Ovary (tissue), 7 donors: ENCODE measurements at regions not wholly inside any gene's neighbourhood (a gene's known extent, or its start where the extent isn't known, plus 50 kb on each side); places are given as distances from the start of the nearest gene placed in this dataset.

ENCODE experiments used
- DNase-seq, 5 donors: peaks; one replicate each; pipeline ENCODE4 v3.0.0-alpha.2; 2019 to 2020
- H3K27ac ChIP-seq, 2 donors: fragments of 200-600 bp; one replicate each; pipeline versions ENCODE4 v1.5.1 to v1.8.0; 2019 to 2022
- H3K27me3 ChIP-seq: fragments of 200-600 bp; one replicate; pipeline ENCODE4 v1.8.0; 2022
- H3K36me3 ChIP-seq: fragments of 200-600 bp; sonication (generic); one replicate; pipeline ENCODE4 v1.5.1; 2019
- H3K4me1 ChIP-seq: one replicate; pipeline ENCODE4 v1.8.1; 2013; ENCODE audit warnings: mild to moderate bottlenecking, moderate library complexity; ENCODE audit not compliant: insufficient read depth
- H3K4me3 ChIP-seq: fragments of 200-600 bp; sonication (generic); one replicate; pipeline ENCODE4 v1.5.1; 2017
- H3K9me3 ChIP-seq, 2 donors: fragments of 200-600 bp in 1 of 2; sonication (generic) in 1 of 2; one replicate each; pipeline versions ENCODE4 v1.5.1 to v1.8.1; 2013 to 2019; ENCODE audit warnings: mild to moderate bottlenecking in 1 of 2, moderate library complexity in 1 of 2
- CTCF ChIP-seq, 3 donors: fragments of 450-650 bp in 2 of 3; fragments of 200-600 bp in 1 of 3; IDR thresholded peaks; one replicate each; pipeline versions ENCODE4 v1.5.1 to v1.8.0; 2016 to 2022; ENCODE audit warnings: antibody characterized with exemption in 3 of 3, mild to moderate bottlenecking in 1 of 3
- EP300 ChIP-seq: sonication (generic); formaldehyde crosslinking; IDR thresholded peaks from one replicate; pipeline ENCODE4 v1.6.1; 2017; ENCODE audit warnings: antibody characterized with exemption
- POLR2A ChIP-seq: fragments of 450-650 bp; IDR thresholded peaks from one replicate; pipeline ENCODE4 v1.6.1; 2017; ENCODE audit warnings: antibody characterized with exemption, mild to moderate bottlenecking, moderate library complexity
- WGBS, 3 donors: extraction: QIAGEN DNeasy Blood & Tissue Kit in 1 of 3; methylation state at CpG; one replicate each; pipeline versions ENCODE4 v1.1.5 to v1.1.7; 2013 to 2017; 5-methylcytosine and 5-hydroxymethylcytosine counted together
- intact Hi-C, 4 donors: fragments of 100-400 bp; cut with DNase I; formaldehyde crosslinking; loops; one replicate each; pipeline versions ENCODE4 v1.11.0 to v1.15.1; 2022 to 2023
- donor health status: DM: no; HTN: no; CAD: no; lungs with moderate emphysema.
- donor health status: DM: no; HTN: no; CAD: no.
- donor health status: Bipolar disorder and iron deficiency.
- donor health status: DM: no; HTN: no; CAD: no.
- donor health status: DM: yes; HTN: yes; CAD: no.

- DNase-seq: no peak
- Histone ChIP-seq H3K36me3 (no peaks in the 10 kb centered on the region), H3K27ac (no peak overlapping the region), H3K4me3 (no peak overlapping the region), H3K4me1 (no peaks in the 10 kb centered on the region), H3K27me3 (no peaks in the 10 kb centered on the region), H3K9me3 (no peaks in the 10 kb centered on the region)
- TF ChIP-seq EP300 (no peak), POLR2A (no peak), CTCF (IDR thresholded peaks at IDR 0.05) (no peak)
- intact Hi-C loops: no loop called here
- 62 to 69% (median 62%) methylated on average over 3 of the region's 3 CpGs for WGBS, 3 donors
These were observed 376.4 kb downstream of the BRINP2 start for GRCh38 chr1:177547200-177547599.

DNA sequence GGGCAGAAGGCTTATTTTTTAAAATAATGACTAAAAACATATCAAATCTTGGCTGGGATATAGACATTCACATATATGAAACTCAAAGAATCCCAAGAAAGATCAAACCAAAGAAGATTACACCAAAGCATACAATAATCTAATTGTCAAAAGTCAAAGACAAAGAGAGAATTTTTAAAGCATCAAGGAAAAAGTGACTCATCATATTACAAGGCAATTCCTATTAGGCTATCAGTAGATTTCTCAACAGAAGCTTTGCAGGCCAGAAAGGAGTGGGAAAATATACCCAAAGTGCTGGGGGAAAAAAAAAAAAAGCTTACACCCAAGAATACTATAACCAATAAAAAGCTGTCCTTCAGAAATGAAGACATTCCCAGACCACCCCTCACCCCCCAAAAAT is 375.6 kb downstream of the BRINP2 start:
- TF ChIP-seq EP300: no peak
- TF ChIP-seq CTCF (IDR thresholded peaks at IDR 0.05): no peak
- TF ChIP-seq POLR2A: no peak
- DNase-seq: no peak
- no peak overlapping the region for H3K27ac ChIP-seq
- no peaks in the 10 kb centered on the region for H3K4me1 ChIP-seq
- no peaks in the 10 kb centered on the region for H3K9me3 ChIP-seq
- intact Hi-C loops: no loop called here
- no peaks in the 10 kb centered on the region for H3K27me3 ChIP-seq
- H3K36me3 ChIP-seq: no peaks in the 10 kb centered on the region
- H3K4me3 ChIP-seq: no peak overlapping the region

- no peak for DNase-seq
- Histone ChIP-seq H3K9me3 (no peaks in the 10 kb centered on the region), H3K4me1 (no peaks in the 10 kb centered on the region), H3K27ac (no peak overlapping the region), H3K4me3 (no peak overlapping the region), H3K36me3 (no peaks in the 10 kb centered on the region), H3K27me3 (no peaks in the 10 kb centered on the region)
- no peak for TF ChIP-seq POLR2A
- 92 to 100% (median 94%) methylated on average over 1 of the region's 1 CpG for WGBS, 3 donors
- intact Hi-C loops: no loop called here
These were observed 355.4 kb downstream of the BRINP2 start for GRCh38 chr1:177526201-177526600.

DNA sequence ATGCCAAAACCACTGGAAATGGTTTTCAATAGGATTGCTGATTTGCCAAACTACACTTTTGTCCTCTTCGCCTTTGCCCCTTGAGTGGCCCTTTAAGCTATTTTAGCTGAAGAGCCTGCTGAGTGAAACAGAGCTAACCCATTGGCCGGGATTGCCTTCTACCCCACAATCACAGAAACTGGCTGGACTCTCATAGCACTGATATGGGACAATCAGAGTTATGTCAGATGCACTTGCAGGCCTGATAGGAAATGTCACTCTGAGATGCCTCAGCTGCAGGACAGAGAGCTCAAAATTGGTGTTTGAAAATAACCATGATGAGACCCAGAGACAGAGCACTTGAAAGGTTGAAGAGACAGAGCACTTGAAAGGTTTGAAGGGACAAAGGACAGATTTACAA is 354.4 kb downstream of the BRINP2 start:
- intact Hi-C loops: no loop called here
- Histone ChIP-seq H3K36me3 (no peaks in the 10 kb centered on the region), H3K4me1 (no peaks in the 10 kb centered on the region), H3K4me3 (no peak overlapping the region), H3K27ac (no peak overlapping the region), H3K9me3 (no peaks in the 10 kb centered on the region), H3K27me3 (no peaks in the 10 kb centered on the region)
- no peak for TF ChIP-seq CTCF (IDR thresholded peaks at IDR 0.05)
- no peak for TF ChIP-seq EP300
- no peak for TF ChIP-seq POLR2A
- no peak for DNase-seq
- 53 to 65% (median 56%) methylated on average over 2 of the region's 2 CpGs for WGBS, 3 donors

DNA sequence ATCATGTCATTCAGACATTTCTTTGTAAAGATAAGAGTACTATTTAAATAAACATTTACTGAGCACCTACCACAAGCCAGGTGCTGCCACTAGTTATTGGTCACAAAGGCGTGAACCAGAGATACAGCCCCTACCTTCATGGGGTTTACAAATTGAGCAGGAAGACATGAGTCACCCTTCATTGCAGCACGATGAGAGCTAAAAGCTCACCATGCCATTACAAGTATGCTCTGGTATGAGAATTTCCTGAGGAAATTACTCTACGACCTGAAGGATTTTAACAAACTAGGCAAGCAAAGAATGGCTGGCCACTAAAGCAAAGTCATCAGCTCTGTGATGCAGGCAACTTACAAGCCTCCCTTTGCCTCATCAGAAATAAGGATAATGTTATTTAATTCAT is 346.8 kb downstream of the BRINP2 start:
- Histone ChIP-seq H3K36me3 (no peaks in the 10 kb centered on the region), H3K27me3 (no peaks in the 10 kb centered on the region), H3K27ac (no peak overlapping the region), H3K9me3 (no peaks in the 10 kb centered on the region), H3K4me3 (no peak overlapping the region), H3K4me1 (no peaks in the 10 kb centered on the region)
- WGBS, 3 donors: 72 to 74% (median 73%) methylated on average over 3 of the region's 3 CpGs
- TF ChIP-seq EP300 (no peak), POLR2A (no peak), CTCF (IDR thresholded peaks at IDR 0.05) (no peak)
- DNase-seq: no peak
- intact Hi-C loops: no loop called here
